Hepatocyte (in vitro differentiated cells): ENCODE measurements at regions not wholly inside any gene's neighbourhood (a gene's known extent, or its start where the extent isn't known, plus 50 kb on each side); places are given as distances from the start of the nearest gene placed in this dataset.

Source experiments
- DNase-seq: peaks from one replicate; pipeline ENCODE4 v3.0.0-alpha.2; 2016; ENCODE audit warnings: low spot score
- H2AFZ ChIP-seq: fragments of 200-600 bp; sonication (generic); 2 replicates; pipeline ENCODE4 v1.6.0; 2016; ENCODE audit warnings: antibody characterized with exemption, mild to moderate bottlenecking
- H3K27ac ChIP-seq: fragments of 200-600 bp; sonication (generic); 2 replicates; pipeline ENCODE4 v1.5.1; 2016; ENCODE audit warnings: mild to moderate bottlenecking
- H3K27me3 ChIP-seq: fragments of 200-600 bp; sonication (generic); 2 replicates; pipeline ENCODE4 v1.6.1; 2016
- H3K36me3 ChIP-seq: fragments of 200-600 bp; sonication (generic); replicated peaks from 2 replicates; pipeline ENCODE4 v1.5.1; 2016; ENCODE audit warnings: low read depth; ENCODE audit not compliant: insufficient read depth
- H3K4me1 ChIP-seq: fragments of 200-600 bp; sonication (generic); 2 replicates; pipeline ENCODE4 v1.5.1; 2016; ENCODE audit warnings: mild to moderate bottlenecking, moderate library complexity; ENCODE audit not compliant: insufficient read depth
- H3K4me2 ChIP-seq: fragments of 200-600 bp; sonication (generic); 2 replicates; pipeline ENCODE4 v1.6.0; 2016
- H3K4me3 ChIP-seq: fragments of 200-600 bp; sonication (generic); 2 replicates; pipeline ENCODE4 v1.5.1; 2016; ENCODE audit warnings: mild to moderate bottlenecking
- H3K79me2 ChIP-seq: fragments of 200-600 bp; sonication (generic); 2 replicates; pipeline ENCODE4 v1.6.0; 2017; ENCODE audit warnings: mild to moderate bottlenecking
- H3K9me2 ChIP-seq: fragments of 200-600 bp; sonication (generic); replicated peaks from 2 replicates; pipeline ENCODE4 v1.6.0; 2017; ENCODE audit warnings: mild to moderate bottlenecking; ENCODE audit not compliant: insufficient read depth
- H3K9me3 ChIP-seq: fragments of 200-600 bp; sonication (generic); 2 replicates; pipeline ENCODE4 v1.5.1; 2016; ENCODE audit warnings: low read depth, mild to moderate bottlenecking
- H4K20me1 ChIP-seq: fragments of 200-600 bp; sonication (generic); 2 replicates; pipeline ENCODE4 v1.6.0; 2016; ENCODE audit warnings: mild to moderate bottlenecking; ENCODE audit not compliant: insufficient read depth, poor library complexity, severe bottlenecking
- CTCF ChIP-seq: fragments of 200-600 bp; sonication (generic); IDR thresholded peaks from 2 replicates; pipeline ENCODE4 v1.5.1; 2016; ENCODE audit warnings: antibody characterized with exemption, mild to moderate bottlenecking; ENCODE audit not compliant: poor library complexity
- EZH2 ChIP-seq: fragments of 200-600 bp; sonication (generic); IDR thresholded peaks from 2 replicates; pipeline ENCODE4 v1.6.1; 2016; ENCODE audit warnings: antibody characterized with exemption, mild to moderate bottlenecking, borderline replicate concordance
- EZH2phosphoT487 ChIP-seq: fragments of 200-600 bp; sonication (generic); IDR thresholded peaks from one replicate; pipeline ENCODE4 v1.6.1; 2018; ENCODE audit warnings: antibody characterized with exemption, mild to moderate bottlenecking, low read depth, moderate library complexity; ENCODE audit not compliant: unreplicated experiment, severe bottlenecking
- WGBS: methylation state at CpG from one replicate; pipeline ENCODE4 v1.1.6; 2016; ENCODE audit warnings: low lambda C conversion rate; ENCODE audit errors: missing lambda C conversion rate; 5-methylcytosine and 5-hydroxymethylcytosine counted together

GRCh38 chr2:104952976-104953375, 84.9 kb upstream of the MRPS9 start:
- Histone ChIP-seq H3K9me3 (no peaks in the 10 kb centered on the region), H3K4me1 (no peaks in the 10 kb centered on the region), H3K4me2 (no peak overlapping the region), H3K27me3 (no peaks in the 10 kb centered on the region), H4K20me1 (no peaks in the 10 kb centered on the region), H3K27ac (no peak overlapping the region), H2AFZ (no peak overlapping the region), H3K4me3 (no peak overlapping the region), H3K79me2 (no peaks in the 10 kb centered on the region), H3K36me3 (no peaks in the 10 kb centered on the region), H3K9me2 (no peaks in the 10 kb centered on the region)
- TF ChIP-seq CTCF (no peak), EZH2phosphoT487 (no peak), EZH2 (no peak)
- no peak for DNase-seq
- 92% methylated on average over 4 of the region's 4 CpGs for WGBS

GRCh38 chr2:104965900-104966299, 72.0 kb upstream of the MRPS9 start:
- no peaks in the 10 kb centered on the region for H3K9me2 ChIP-seq
- DNase-seq = no peak
- TF ChIP-seq EZH2 (no peak), EZH2phosphoT487 (no peak), CTCF (no peak)
- H3K27me3 ChIP-seq = no peaks in the 10 kb centered on the region
- H3K4me2 ChIP-seq = no peak overlapping the region
- H3K27ac ChIP-seq = no peak overlapping the region
- H4K20me1 ChIP-seq = no peaks in the 10 kb centered on the region
- H3K36me3 ChIP-seq = no peaks in the 10 kb centered on the region
- H2AFZ ChIP-seq = no peak overlapping the region
- H3K4me1 ChIP-seq = no peaks in the 10 kb centered on the region
- no peaks in the 10 kb centered on the region for H3K79me2 ChIP-seq
- H3K9me3 ChIP-seq = no peaks in the 10 kb centered on the region
- no peak overlapping the region for H3K4me3 ChIP-seq

- H3K36me3 ChIP-seq = no peaks in the 10 kb centered on the region
- TF ChIP-seq EZH2 (no peak), EZH2phosphoT487 (no peak), CTCF (no peak)
- no peaks in the 10 kb centered on the region for H3K27me3 ChIP-seq
- no peaks in the 10 kb centered on the region for H3K79me2 ChIP-seq
- H2AFZ ChIP-seq = no peak overlapping the region
- no peak overlapping the region for H3K4me3 ChIP-seq
- no peaks in the 10 kb centered on the region for H3K9me3 ChIP-seq
- H3K4me2 ChIP-seq = no peak overlapping the region
- no peaks in the 10 kb centered on the region for H3K4me1 ChIP-seq
- 65% methylated on average over 3 of the region's 3 CpGs for WGBS
- H3K27ac ChIP-seq = no peak overlapping the region
- H3K9me2 ChIP-seq = no peaks in the 10 kb centered on the region
- H4K20me1 ChIP-seq = no peaks in the 10 kb centered on the region
- no peak for DNase-seq
These were observed 68.3 kb upstream of the MRPS9 start for GRCh38 chr2:104969564-104969963.

GRCh38 chr2:104975371-104975770, 62.5 kb upstream of the MRPS9 start:
- H3K79me2 ChIP-seq = no peaks in the 10 kb centered on the region
- WGBS = 85% methylated on average over 3 of the region's 3 CpGs
- DNase-seq = no peak
- H3K4me2 ChIP-seq = no peak overlapping the region
- H3K4me3 ChIP-seq = no peak overlapping the region
- no peaks in the 10 kb centered on the region for H3K4me1 ChIP-seq
- H4K20me1 ChIP-seq = no peaks in the 10 kb centered on the region
- H3K9me2 ChIP-seq = no peaks in the 10 kb centered on the region
- H3K27me3 ChIP-seq = no peaks in the 10 kb centered on the region
- TF ChIP-seq EZH2 (no peak), CTCF (no peak), EZH2phosphoT487 (no peak)
- no peaks in the 10 kb centered on the region for H3K9me3 ChIP-seq
- no peak overlapping the region for H2AFZ ChIP-seq
- no peak overlapping the region for H3K27ac ChIP-seq
- H3K36me3 ChIP-seq = no peaks in the 10 kb centered on the region
